ENCODE measurements at regions not wholly inside any gene's neighbourhood (a gene's known extent, or its start where the extent isn't known, plus 50 kb on each side); places are given as distances from the start of the nearest gene placed in this dataset.

- TF ChIP-seq, protein P1, sequence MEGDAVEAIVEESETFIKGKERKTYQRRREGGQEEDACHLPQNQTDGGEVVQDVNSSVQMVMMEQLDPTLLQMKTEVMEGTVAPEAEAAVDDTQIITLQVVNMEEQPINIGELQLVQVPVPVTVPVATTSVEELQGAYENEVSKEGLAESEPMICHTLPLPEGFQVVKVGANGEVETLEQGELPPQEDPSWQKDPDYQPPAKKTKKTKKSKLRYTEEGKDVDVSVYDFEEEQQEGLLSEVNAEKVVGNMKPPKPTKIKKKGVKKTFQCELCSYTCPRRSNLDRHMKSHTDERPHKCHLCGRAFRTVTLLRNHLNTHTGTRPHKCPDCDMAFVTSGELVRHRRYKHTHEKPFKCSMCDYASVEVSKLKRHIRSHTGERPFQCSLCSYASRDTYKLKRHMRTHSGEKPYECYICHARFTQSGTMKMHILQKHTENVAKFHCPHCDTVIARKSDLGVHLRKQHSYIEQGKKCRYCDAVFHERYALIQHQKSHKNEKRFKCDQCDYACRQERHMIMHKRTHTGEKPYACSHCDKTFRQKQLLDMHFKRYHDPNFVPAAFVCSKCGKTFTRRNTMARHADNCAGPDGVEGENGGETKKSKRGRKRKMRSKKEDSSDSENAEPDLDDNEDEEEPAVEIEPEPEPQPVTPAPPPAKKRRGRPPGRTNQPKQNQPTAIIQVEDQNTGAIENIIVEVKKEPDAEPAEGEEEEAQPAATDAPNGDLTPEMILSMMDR (conservative IDR thresholded peaks at IDR 0.05; ENCODE audit: control insufficient read depth, insufficient read depth, low read depth, low read length): no peak
- no peak overlapping the region for H3K4me3 ChIP-seq (ENCODE audit: control insufficient read depth, low read depth, low read length)
These were observed 159.9 kb upstream of the PCDH18 start for GRCh38 chr4:137692205-137692604.

DNA sequence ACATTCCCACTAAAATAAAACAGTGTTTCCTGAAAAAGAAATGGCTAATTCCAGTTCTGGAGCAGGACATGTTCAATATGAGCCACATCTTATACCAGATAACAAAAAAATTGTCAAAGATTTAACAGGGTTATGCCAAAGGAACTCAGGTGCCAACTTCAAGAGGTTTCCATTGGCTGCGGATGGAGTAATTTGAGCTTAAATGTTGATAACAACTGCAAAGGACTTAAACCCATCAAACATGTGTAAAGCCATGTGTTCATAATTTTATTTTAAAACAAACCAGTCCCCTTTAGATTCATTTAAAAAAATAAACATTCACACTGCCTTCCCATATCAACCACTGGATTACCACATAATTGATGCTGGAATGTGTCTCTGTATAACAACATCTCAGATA lies 156.4 kb upstream of the PCDH18 start:
- DNase-seq (ENCODE audit: low read depth): no peak
- TF ChIP-seq, protein P1 (conservative IDR thresholded peaks at IDR 0.05; ENCODE audit: control insufficient read depth, insufficient read depth, low read depth, low read length): no peak
- no peak overlapping the region for H3K4me3 ChIP-seq (ENCODE audit: control insufficient read depth, low read depth, low read length)

More at GRCh38 chr4:137692205-137692604, 159.9 kb upstream of the PCDH18 start:
- DNase-seq (ENCODE audit: low read depth): no peak

DNA sequence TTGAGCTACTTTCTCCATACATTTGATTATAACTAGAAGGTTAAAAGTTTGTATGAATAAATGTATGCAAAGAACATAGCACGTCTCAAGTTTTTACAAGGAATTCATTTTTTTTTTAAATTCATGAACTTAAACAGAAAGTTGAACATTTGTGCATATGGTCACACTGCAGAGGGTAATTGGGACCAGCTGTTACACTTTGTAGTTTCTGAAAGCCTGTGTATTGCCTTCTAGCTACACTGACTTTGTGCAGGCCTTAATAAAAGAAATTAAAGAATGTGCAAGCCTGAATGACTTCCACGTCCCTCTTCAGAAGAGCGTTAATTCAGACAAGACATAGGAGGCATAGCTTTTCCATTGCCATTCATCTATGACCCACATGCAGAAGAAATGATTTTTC lies 153.1 kb upstream of the PCDH18 start:
- peak; percentile 57 for DNase-seq (ENCODE audit: low read depth)
- TF ChIP-seq, protein P1 (conservative IDR thresholded peaks at IDR 0.05; ENCODE audit: control insufficient read depth, insufficient read depth, low read depth, low read length): no peak
- H3K4me3 ChIP-seq (ENCODE audit: control insufficient read depth, low read depth, low read length): no peak overlapping the region

DNA sequence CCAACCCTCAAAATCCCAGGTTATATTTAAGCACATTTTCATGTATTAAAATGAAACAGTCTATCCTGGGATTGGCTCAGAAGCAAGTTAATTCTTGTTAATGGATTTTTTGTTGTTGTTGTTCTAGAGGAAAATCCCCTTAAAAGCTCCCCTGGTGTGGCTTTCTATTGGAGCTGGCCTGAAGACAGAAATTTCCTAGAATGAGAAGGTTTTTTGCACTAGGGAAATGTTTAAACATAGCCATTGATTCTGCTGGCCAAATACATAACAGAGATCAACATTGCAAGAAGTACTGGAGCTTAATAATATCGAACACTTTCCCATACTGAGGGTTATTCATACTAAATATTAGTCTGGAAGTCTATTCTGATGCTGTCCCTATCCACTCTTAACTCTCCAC lies 148.8 kb upstream of the PCDH18 start:
- DNase-seq (ENCODE audit: low read depth): no peak
- TF ChIP-seq, protein P1 (conservative IDR thresholded peaks at IDR 0.05; ENCODE audit: control insufficient read depth, insufficient read depth, low read depth, low read length): no peak
- H3K4me3 ChIP-seq (ENCODE audit: control insufficient read depth, low read depth, low read length): no peak overlapping the region

GRCh38 chr4:137678796-137679195 lies 146.5 kb upstream of the PCDH18 start:
- H3K4me3 ChIP-seq (ENCODE audit: control insufficient read depth, low read depth, low read length): no peak overlapping the region
- peak; percentile 83 for DNase-seq (ENCODE audit: low read depth)
- TF ChIP-seq, protein P1 (conservative IDR thresholded peaks at IDR 0.05; ENCODE audit: control insufficient read depth, insufficient read depth, low read depth, low read length): no peak

- TF ChIP-seq, protein P1 (conservative IDR thresholded peaks at IDR 0.05; ENCODE audit: control insufficient read depth, insufficient read depth, low read depth, low read length): no peak
- peak; percentile 90 for DNase-seq (ENCODE audit: low read depth)
- H3K4me3 ChIP-seq (ENCODE audit: control insufficient read depth, low read depth, low read length): no peak overlapping the region
These were observed 145.6 kb upstream of the PCDH18 start for GRCh38 chr4:137677863-137678262.

All from fibroblast of mammary gland (primary cell).